Endothelial cell of umbilical vein (primary cell): ENCODE measurements at regions not wholly inside any gene's neighbourhood (a gene's known extent, or its start where the extent isn't known, plus 50 kb on each side); places are given as distances from the start of the nearest gene placed in this dataset.

Experiments used
- BruUV-seq: library from RNA; stranded (reverse); fragments of 400-500 nt; replicated peaks from 2 replicates; lab custom pipeline; 2021; lab: Mats Ljungman, UMichigan
- CTCF ChIA-PET: fragments of 300-600, 350-600 bp; sonication (Branson Sonifier 250); formaldehyde crosslinking; loops from one replicate; lab custom pipeline; 2021; ENCODE audit warnings: antibody characterized with exemption, inconsistent platforms; lab: Charles Lee
- POLR2A ChIA-PET: fragments of 300-600, 350-600 bp; sonication (Branson Sonifier 250); formaldehyde crosslinking; loops from one replicate; lab custom pipeline; 2021; ENCODE audit warnings: antibody characterized with exemption, inconsistent platforms; lab: Charles Lee
- DNase-seq: peaks from one replicate; pipeline ENCODE4 v3.0.0-alpha.2; 2011; ENCODE audit warnings: low read depth, low spot score
- FAIRE-seq: peaks from 2 replicates; lab custom pipeline; 2011; peaks lifted over from hg19 to GRCh38; lab: Jason Lieb, UNC
- H2AFZ ChIP-seq: 2 replicates; pipeline ENCODE4 v1.6.0; 2012; ENCODE audit warnings: low read depth, low read length, control low read depth, inconsistent platforms
- H3K27ac ChIP-seq: 2 replicates; pipeline ENCODE4 v1.5.1; 2011; ENCODE audit warnings: low read depth, mild to moderate bottlenecking, control low read depth, low read length, moderate library complexity; ENCODE audit not compliant: insufficient read depth
- H3K27me3 ChIP-seq, 2 experiments: 2 replicates each; pipeline versions ENCODE4 v1.6.0 to v1.6.1; 2011; ENCODE audit warnings: low read length in 2 of 2, mixed read lengths in 1 of 2; ENCODE audit not compliant: control insufficient read depth in 2 of 2, insufficient read depth in 2 of 2
- H3K36me3 ChIP-seq, 2 experiments: 2 replicates in 1 of 2; 3 replicates in 1 of 2; pipeline ENCODE4 v1.5.1; 2011; ENCODE audit warnings: low read length in 2 of 2, mild to moderate bottlenecking in 1 of 2, moderate library complexity in 1 of 2; ENCODE audit not compliant: control insufficient read depth in 2 of 2, insufficient read depth in 2 of 2; ENCODE audit errors: extremely low read depth in 1 of 2
- H3K4me1 ChIP-seq: 3 replicates; pipeline ENCODE4 v1.5.1; 2011; ENCODE audit warnings: mild to moderate bottlenecking, low read length; ENCODE audit not compliant: control insufficient read depth, insufficient read depth; ENCODE audit errors: extremely low read depth
- H3K4me2 ChIP-seq: 2 replicates; pipeline ENCODE4 v1.6.1; 2011; ENCODE audit warnings: low read length, control low read depth, mixed read lengths; ENCODE audit not compliant: insufficient read depth
- H3K4me3 ChIP-seq, 3 experiments: fragments of 200-600 bp in 1 of 3; sonication (generic), shearing (Covaris generic) in 1 of 3; replicated peaks in 1 of 3; 2 replicates each; pipeline ENCODE4 v1.5.1; 2011 to 2016; ENCODE audit warnings: control low read depth in 3 of 3, low read length in 3 of 3, mild to moderate bottlenecking in 2 of 3, inconsistent platforms in 1 of 3, low read depth in 1 of 3, moderate library complexity in 1 of 3; ENCODE audit not compliant: insufficient read depth in 1 of 3
- H3K79me2 ChIP-seq: 2 replicates; pipeline ENCODE4 v1.6.0; 2012; ENCODE audit warnings: low read length, inconsistent platforms; ENCODE audit not compliant: control insufficient read depth, insufficient read depth
- H3K9ac ChIP-seq: replicated peaks from 2 replicates; pipeline ENCODE3; 2011; ENCODE audit warnings: low read length, control low read depth; ENCODE audit not compliant: insufficient read depth; ENCODE audit errors: extremely low read depth
- H3K9me1 ChIP-seq: replicated peaks from 3 replicates; pipeline ENCODE4 v1.6.0; 2011; ENCODE audit warnings: mild to moderate bottlenecking, low read length; ENCODE audit not compliant: control insufficient read depth, insufficient read depth; ENCODE audit errors: extremely low read depth
- H3K9me3 ChIP-seq: replicated peaks from 2 replicates; pipeline ENCODE4 v1.5.1; 2012; ENCODE audit warnings: low read length, inconsistent platforms; ENCODE audit not compliant: control insufficient read depth, insufficient read depth
- H4K20me1 ChIP-seq: replicated peaks from 2 replicates; pipeline ENCODE3; 2011; ENCODE audit warnings: mild to moderate bottlenecking, low read length; ENCODE audit not compliant: control insufficient read depth, insufficient read depth; ENCODE audit errors: extremely low read depth
- EZH2 ChIP-seq: IDR thresholded peaks from 2 replicates; pipeline ENCODE4 v1.6.1; 2012; ENCODE audit warnings: borderline replicate concordance, low read depth, mild to moderate bottlenecking, moderate library complexity, low read length, inconsistent platforms; ENCODE audit not compliant: severe bottlenecking
- FOS ChIP-seq: IDR thresholded peaks from 2 replicates; pipeline ENCODE4 v1.6.1; 2011; ENCODE audit warnings: mild to moderate bottlenecking, low read length, moderate library complexity, borderline replicate concordance; ENCODE audit not compliant: insufficient read depth
- GATA2 ChIP-seq: IDR thresholded peaks from 2 replicates; pipeline ENCODE4 v1.7.0; 2011; ENCODE audit warnings: low read depth, mild to moderate bottlenecking, moderate library complexity, mixed read lengths, low read length; ENCODE audit not compliant: insufficient read length, insufficient read depth
- JUN ChIP-seq: IDR thresholded peaks from 2 replicates; pipeline ENCODE4 v1.6.1; 2011; ENCODE audit warnings: borderline replicate concordance, low read depth; ENCODE audit not compliant: insufficient read length, insufficient read depth
- MAX ChIP-seq: IDR thresholded peaks from 2 replicates; pipeline ENCODE4 v1.6.1; 2011; ENCODE audit not compliant: insufficient read depth, insufficient read length
- MYC ChIP-seq: IDR thresholded peaks from one replicate; pipeline ENCODE4 v1.6.1; 2011; ENCODE audit warnings: mild to moderate bottlenecking, low read depth, low read length
- POLR2A ChIP-seq: IDR thresholded peaks from 2 replicates; pipeline ENCODE4 v1.6.1; 2012; ENCODE audit warnings: low read depth, mild to moderate bottlenecking, control low read depth, low read length
- POLR2AphosphoS5 ChIP-seq: IDR thresholded peaks from 2 replicates; pipeline ENCODE4 v1.6.1; 2012; ENCODE audit warnings: low read depth, mild to moderate bottlenecking, control low read depth, low read length, moderate library complexity; ENCODE audit not compliant: insufficient read depth
- dilution Hi-C: fragments of 300-500 bp; cut with MboI; formaldehyde crosslinking; loops from one replicate; pipeline ENCODE4 v1.15.0; 2019; ENCODE audit warnings: low sequenced_read_pairs; ENCODE audit not compliant: extremely low pct_ligation_motif_present
- intact Hi-C: fragments of 100-400 bp; cut with micrococcal nuclease; formaldehyde crosslinking; loops from one replicate; pipeline ENCODE4 v1.10.0; 2022
- TF ChIP-seq, protein P1 (sequence below), 2 donors: IDR thresholded peaks; 1 replicate in 1 of 2; 2 replicates in 1 of 2; pipeline ENCODE4 v1.5.1; 2011; ENCODE audit warnings: low read length in 2 of 2, mild to moderate bottlenecking in 2 of 2, moderate library complexity in 2 of 2, control low read depth in 1 of 2, inconsistent platforms in 1 of 2, low read depth in 1 of 2; ENCODE audit not compliant: insufficient read depth in 1 of 2; ENCODE audit errors: extremely low read depth in 1 of 2

DNA sequence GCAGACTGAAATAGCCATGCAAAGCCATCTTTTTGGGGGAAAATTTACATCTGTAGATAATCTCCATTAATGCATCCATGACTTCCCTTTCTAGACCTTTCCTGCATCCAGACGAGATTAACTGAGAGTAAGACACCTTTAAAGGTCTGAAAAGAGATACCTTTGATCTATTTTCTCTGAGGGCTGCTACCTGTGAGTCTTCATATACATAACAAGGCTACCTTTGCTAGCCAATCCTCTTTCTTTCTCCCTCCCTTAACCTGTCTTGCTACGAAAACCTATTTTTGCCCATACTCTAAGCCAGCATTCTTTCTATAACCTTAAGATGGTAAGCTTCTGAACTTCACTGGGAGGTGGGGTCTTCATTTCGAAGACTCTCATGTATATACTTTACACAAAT is 908.5 kb upstream of the FBXO33 start:
- no peak overlapping the region for H3K4me3 ChIP-seq
- DNase-seq (no peak), FAIRE-seq (no peak)
- no peak overlapping the region for H3K9ac ChIP-seq
- intact Hi-C loops = no loop called here
- no peak overlapping the region for H2AFZ ChIP-seq
- no peaks in the 10 kb centered on the region for H3K9me1 ChIP-seq
- H3K27me3 ChIP-seq = no peaks in the 10 kb centered on the region
- no peaks in the 10 kb centered on the region for H3K36me3 ChIP-seq
- CTCF ChIA-PET = no interaction called here
- TF ChIP-seq POLR2AphosphoS5 = no peak
- no peak for TF ChIP-seq MYC
- no peak for TF ChIP-seq FOS
- no peak for TF ChIP-seq MAX
- TF ChIP-seq GATA2 = no peak
- TF ChIP-seq POLR2A = no peak
- no peak for TF ChIP-seq EZH2
- TF ChIP-seq JUN = no peak
- TF ChIP-seq, protein P1, sequence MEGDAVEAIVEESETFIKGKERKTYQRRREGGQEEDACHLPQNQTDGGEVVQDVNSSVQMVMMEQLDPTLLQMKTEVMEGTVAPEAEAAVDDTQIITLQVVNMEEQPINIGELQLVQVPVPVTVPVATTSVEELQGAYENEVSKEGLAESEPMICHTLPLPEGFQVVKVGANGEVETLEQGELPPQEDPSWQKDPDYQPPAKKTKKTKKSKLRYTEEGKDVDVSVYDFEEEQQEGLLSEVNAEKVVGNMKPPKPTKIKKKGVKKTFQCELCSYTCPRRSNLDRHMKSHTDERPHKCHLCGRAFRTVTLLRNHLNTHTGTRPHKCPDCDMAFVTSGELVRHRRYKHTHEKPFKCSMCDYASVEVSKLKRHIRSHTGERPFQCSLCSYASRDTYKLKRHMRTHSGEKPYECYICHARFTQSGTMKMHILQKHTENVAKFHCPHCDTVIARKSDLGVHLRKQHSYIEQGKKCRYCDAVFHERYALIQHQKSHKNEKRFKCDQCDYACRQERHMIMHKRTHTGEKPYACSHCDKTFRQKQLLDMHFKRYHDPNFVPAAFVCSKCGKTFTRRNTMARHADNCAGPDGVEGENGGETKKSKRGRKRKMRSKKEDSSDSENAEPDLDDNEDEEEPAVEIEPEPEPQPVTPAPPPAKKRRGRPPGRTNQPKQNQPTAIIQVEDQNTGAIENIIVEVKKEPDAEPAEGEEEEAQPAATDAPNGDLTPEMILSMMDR (IDR thresholded peaks at IDR 0.05; ENCODE audit: extremely low read depth in 1 of 2, insufficient read depth in 1 of 2, low read depth in 1 of 2, low read length in 2 of 2) = no peak
- no peaks in the 10 kb centered on the region for H3K9me3 ChIP-seq
- dilution Hi-C loops = no loop called here
- no peak overlapping the region for H3K27ac ChIP-seq
- H4K20me1 ChIP-seq = no peaks in the 10 kb centered on the region
- H3K4me2 ChIP-seq = no peak overlapping the region
- H3K79me2 ChIP-seq = no peaks in the 10 kb centered on the region
- POLR2A ChIA-PET = no interaction called here
- BruUV-seq = no TSS peak
- no peaks in the 10 kb centered on the region for H3K4me1 ChIP-seq
